PC-3 (cell line): ENCODE measurements at regions not wholly inside any gene's neighbourhood (a gene's known extent, or its start where the extent isn't known, plus 50 kb on each side); places are given as distances from the start of the nearest gene placed in this dataset.

Experiments used
- ATAC-seq: fragments of 200-7000 bp; cut with Tn5 transposase; 2 replicates; pipeline ENCODE4 v1.9.1; 2020; ENCODE audit warnings: mild to moderate bottlenecking, moderate library complexity
- BruUV-seq: library from RNA; stranded (reverse); fragments of 400-500 nt; replicated peaks from 2 replicates; lab custom pipeline; 2021; lab: Mats Ljungman, UMichigan
- CTCF ChIA-PET: fragments of 300-600 bp; sonication (Branson Sonifier 250); formaldehyde crosslinking; loops from one replicate; lab custom pipeline; 2022; ENCODE audit warnings: antibody characterized with exemption; lab: Charles Lee
- POLR2A ChIA-PET: fragments of 300-600 bp; sonication (Branson Sonifier 250); formaldehyde crosslinking; loops from one replicate; lab custom pipeline; 2022; ENCODE audit warnings: antibody characterized with exemption; ENCODE audit not compliant: unreplicated experiment; lab: Charles Lee
- DNase-seq: peaks from one replicate; pipeline ENCODE4 v3.0.0-alpha.2; 2015
- H2AFZ ChIP-seq: fragments of 300-600 bp; sonication (generic); 2 replicates; pipeline ENCODE4 v1.6.0; 2016; ENCODE audit warnings: antibody characterized with exemption, low read length
- H3F3A ChIP-seq: fragments of 300-600 bp; sonication (generic); one replicate; pipeline ENCODE4 v1.6.0; 2017; ENCODE audit warnings: antibody characterized with exemption, low read length, control low read depth, mild to moderate bottlenecking; ENCODE audit not compliant: unreplicated experiment
- H3K27ac ChIP-seq: fragments of 300-600 bp; sonication (generic); 2 replicates; pipeline ENCODE4 v1.5.1; 2016; ENCODE audit warnings: mild to moderate bottlenecking, low read length
- H3K27me3 ChIP-seq: fragments of 300-600 bp; sonication (generic); 2 replicates; pipeline ENCODE4 v1.6.1; 2016; ENCODE audit warnings: low read length, mixed read lengths
- H3K36me3 ChIP-seq: fragments of 300-600 bp; sonication (generic); 2 replicates; pipeline ENCODE4 v1.6.1; 2016; ENCODE audit warnings: low read depth, mixed run types, low read length, mixed read lengths
- H3K4me1 ChIP-seq: fragments of 300-600 bp; sonication (generic); 2 replicates; pipeline ENCODE4 v1.5.1; 2016; ENCODE audit warnings: low read length; ENCODE audit not compliant: insufficient read depth
- H3K4me2 ChIP-seq: fragments of 300-600 bp; sonication (generic); 2 replicates; pipeline ENCODE4 v1.6.0; 2016; ENCODE audit warnings: low read length
- H3K4me3 ChIP-seq: fragments of 300-600 bp; sonication (generic); 2 replicates; pipeline ENCODE4 v1.5.1; 2016; ENCODE audit warnings: mild to moderate bottlenecking, low read length, mixed read lengths
- H3K79me2 ChIP-seq: fragments of 300-600 bp; sonication (generic); 2 replicates; pipeline ENCODE4 v1.6.1; 2017; ENCODE audit warnings: low read length, mixed read lengths
- H3K9ac ChIP-seq: fragments of 300-600 bp; sonication (generic); 2 replicates; pipeline ENCODE4 v1.6.0; 2016; ENCODE audit warnings: mild to moderate bottlenecking, low read length
- H3K9me2 ChIP-seq: fragments of 300-600 bp; sonication (generic); replicated peaks from 2 replicates; pipeline ENCODE4 v1.6.1; 2016; ENCODE audit warnings: mixed run types, low read length, mixed read lengths
- H3K9me3 ChIP-seq: fragments of 300-600 bp; sonication (generic); 2 replicates; pipeline ENCODE4 v1.6.1; 2016; ENCODE audit warnings: low read length, mixed read lengths
- H4K20me1 ChIP-seq: fragments of 300-600 bp; sonication (generic); 2 replicates; pipeline ENCODE4 v1.6.1; 2016; ENCODE audit warnings: low read length, mixed read lengths
- EZH2 ChIP-seq: fragments of 300-600 bp; sonication (generic); IDR thresholded peaks from one replicate; pipeline ENCODE4 v1.6.1; 2017; ENCODE audit warnings: antibody characterized with exemption, mild to moderate bottlenecking, low read length; ENCODE audit not compliant: unreplicated experiment
- EZH2phosphoT487 ChIP-seq: fragments of 300-600 bp; sonication (generic); IDR thresholded peaks from 2 replicates; pipeline ENCODE4 v1.6.1; 2018; ENCODE audit warnings: mild to moderate bottlenecking, antibody characterized with exemption, low read length, borderline replicate concordance
- intact Hi-C: fragments of 100-400 bp; cut with micrococcal nuclease; formaldehyde crosslinking; loops from 2 replicates; pipeline ENCODE4 v1.9.0; 2023
- TF ChIP-seq, protein P1 (sequence below): fragments of 300-600 bp; sonication (generic); conservative IDR thresholded peaks from 2 replicates; pipeline ENCODE4 v1.5.1; 2017; ENCODE audit warnings: antibody characterized with exemption, low read depth, mild to moderate bottlenecking, low read length

DNA sequence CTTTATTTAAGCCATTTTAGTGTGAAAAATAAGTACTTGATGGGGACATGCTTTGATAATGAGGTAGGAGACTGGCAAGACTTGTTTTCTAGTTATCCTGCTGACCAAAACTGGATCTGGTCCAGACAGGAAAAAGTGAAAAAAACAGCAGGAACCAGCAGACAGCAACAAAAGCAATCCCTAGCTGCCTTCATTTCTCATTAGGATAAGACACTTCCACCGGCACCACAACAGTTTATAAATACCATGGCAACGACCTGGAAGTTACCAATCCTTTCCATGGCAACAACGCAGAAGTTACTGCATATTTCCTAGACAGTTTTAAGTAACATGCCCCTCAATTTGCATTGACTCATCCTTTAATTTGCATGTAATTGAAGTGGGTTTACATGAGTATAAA is 993.8 kb upstream of the NCAM2 start:
- Histone ChIP-seq H2AFZ (no peak overlapping the region), H3K4me3 (no peak overlapping the region), H3K9me2 (no peaks in the 10 kb centered on the region), H3K27ac (no peak overlapping the region), H3K36me3 (no peaks in the 10 kb centered on the region), H3F3A (no peaks in the 10 kb centered on the region), H3K4me2 (no peak overlapping the region), H3K4me1 (no peaks in the 10 kb centered on the region), H3K79me2 (no peaks in the 10 kb centered on the region), H4K20me1 (no peaks in the 10 kb centered on the region), H3K9ac (no peak overlapping the region), H3K27me3 (no peaks in the 10 kb centered on the region), H3K9me3 (0 out of 2 replicates have a peak, but pooled peaks cover 4% of the 10 kb centered on the region)
- ATAC-seq = no peak
- BruUV-seq = no TSS peak
- DNase-seq = no peak
- ChIA-PET POLR2A (no interaction called here), CTCF (no interaction called here)
- intact Hi-C loops = no loop called here
- TF ChIP-seq EZH2phosphoT487 (no peak), EZH2 (no peak)
- TF ChIP-seq, protein P1, sequence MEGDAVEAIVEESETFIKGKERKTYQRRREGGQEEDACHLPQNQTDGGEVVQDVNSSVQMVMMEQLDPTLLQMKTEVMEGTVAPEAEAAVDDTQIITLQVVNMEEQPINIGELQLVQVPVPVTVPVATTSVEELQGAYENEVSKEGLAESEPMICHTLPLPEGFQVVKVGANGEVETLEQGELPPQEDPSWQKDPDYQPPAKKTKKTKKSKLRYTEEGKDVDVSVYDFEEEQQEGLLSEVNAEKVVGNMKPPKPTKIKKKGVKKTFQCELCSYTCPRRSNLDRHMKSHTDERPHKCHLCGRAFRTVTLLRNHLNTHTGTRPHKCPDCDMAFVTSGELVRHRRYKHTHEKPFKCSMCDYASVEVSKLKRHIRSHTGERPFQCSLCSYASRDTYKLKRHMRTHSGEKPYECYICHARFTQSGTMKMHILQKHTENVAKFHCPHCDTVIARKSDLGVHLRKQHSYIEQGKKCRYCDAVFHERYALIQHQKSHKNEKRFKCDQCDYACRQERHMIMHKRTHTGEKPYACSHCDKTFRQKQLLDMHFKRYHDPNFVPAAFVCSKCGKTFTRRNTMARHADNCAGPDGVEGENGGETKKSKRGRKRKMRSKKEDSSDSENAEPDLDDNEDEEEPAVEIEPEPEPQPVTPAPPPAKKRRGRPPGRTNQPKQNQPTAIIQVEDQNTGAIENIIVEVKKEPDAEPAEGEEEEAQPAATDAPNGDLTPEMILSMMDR = no peak

DNA sequence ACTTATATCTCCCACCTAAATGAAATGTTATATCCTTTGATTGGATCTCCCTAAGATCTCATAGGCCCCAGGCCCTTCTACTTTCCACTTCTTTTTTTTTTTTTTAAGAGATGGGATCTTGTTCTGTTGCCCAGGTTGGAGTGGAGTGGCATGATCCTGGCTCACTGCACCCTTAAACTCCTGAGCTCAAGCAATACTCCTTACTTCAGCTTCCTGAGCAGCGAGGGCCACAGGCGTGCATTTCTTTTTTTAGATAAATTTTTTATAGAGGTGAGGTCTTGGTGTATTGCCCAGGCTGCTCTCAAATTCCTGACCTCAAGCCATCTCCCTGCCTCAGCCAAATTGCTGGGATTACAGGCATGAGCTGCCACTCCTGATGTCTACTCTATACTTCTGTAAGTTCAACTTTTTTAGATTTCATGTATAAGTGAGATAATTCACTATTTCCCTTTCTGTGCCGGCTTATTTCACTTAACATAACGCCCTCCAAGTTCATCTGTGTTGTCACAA is 987.5 kb upstream of the NCAM2 start:
- Histone ChIP-seq H3K36me3 (no peaks in the 10 kb centered on the region), H3F3A (no peaks in the 10 kb centered on the region), H3K4me1 (no peaks in the 10 kb centered on the region), H3K9me3 (0 out of 2 replicates have a peak, but pooled peaks cover 10% of the 10 kb centered on the region), H3K4me2 (no peak overlapping the region), H3K9me2 (no peaks in the 10 kb centered on the region), H3K27me3 (no peaks in the 10 kb centered on the region), H4K20me1 (no peaks in the 10 kb centered on the region), H3K27ac (no peak overlapping the region), H3K79me2 (no peaks in the 10 kb centered on the region), H3K4me3 (no peak overlapping the region), H2AFZ (no peak overlapping the region), H3K9ac (no peak overlapping the region)
- POLR2A ChIA-PET = no interaction called here
- TF ChIP-seq, protein P1 = no peak
- TF ChIP-seq EZH2 (no peak), EZH2phosphoT487 (no peak)
- BruUV-seq = no TSS peak
- DNase-seq (no peak), ATAC-seq (no peak)
- CTCF ChIA-PET = no interaction called here
- intact Hi-C loops = no loop called here

DNA sequence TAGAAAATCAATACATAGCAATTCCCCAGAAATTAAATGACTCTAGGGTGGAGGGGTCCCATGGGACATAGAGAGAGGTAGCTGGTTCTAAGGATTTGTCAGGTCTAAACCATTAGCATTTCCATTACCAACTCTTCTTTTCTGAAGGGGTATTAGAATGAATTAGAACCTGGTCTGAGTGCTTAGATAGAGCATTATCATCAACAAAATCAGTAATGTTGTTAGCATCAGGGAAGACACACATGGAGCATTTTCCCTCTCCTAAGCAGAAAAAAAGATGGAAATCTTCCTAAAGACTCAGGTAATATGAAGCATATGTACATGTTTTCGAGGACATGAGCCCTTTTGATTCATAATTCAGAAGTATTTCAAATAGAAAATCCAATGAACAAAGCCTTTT is 984.4 kb upstream of the NCAM2 start:
- no peak for ATAC-seq

More for the DNA sequence above, 984.4 kb upstream of the NCAM2 start:
- no peaks in the 10 kb centered on the region for H3K9me2 ChIP-seq
- 0 out of 2 replicates have a peak, but pooled peaks cover 11% of the 10 kb centered on the region for H3K9me3 ChIP-seq
- H3K9ac ChIP-seq = no peak overlapping the region
- TF ChIP-seq, protein P1 = no peak
- TF ChIP-seq EZH2phosphoT487 (no peak), EZH2 (no peak)
- no peak for DNase-seq
- no peaks in the 10 kb centered on the region for H3K79me2 ChIP-seq
- ChIA-PET POLR2A (no interaction called here), CTCF (no interaction called here)
- H2AFZ ChIP-seq = no peak overlapping the region
- no peak overlapping the region for H3K4me3 ChIP-seq
- intact Hi-C loops = no loop called here
- H3K27ac ChIP-seq = no peak overlapping the region
- H3K36me3 ChIP-seq = no peaks in the 10 kb centered on the region
- BruUV-seq = no TSS peak
- no peak overlapping the region for H3K4me2 ChIP-seq
- H3K4me1 ChIP-seq = no peaks in the 10 kb centered on the region
- H3F3A ChIP-seq = no peaks in the 10 kb centered on the region
- no peaks in the 10 kb centered on the region; the same call in 1 of the 2 replicates for H3K27me3 ChIP-seq
- H4K20me1 ChIP-seq = no peaks in the 10 kb centered on the region
